ENCODE measurements at regions not wholly inside any gene's neighbourhood (a gene's known extent, or its start where the extent isn't known, plus 50 kb on each side); places are given as distances from the start of the nearest gene placed in this dataset.
A peak's percentile ranks its signal among the peaks of the same experiment; 100 is the strongest.
"Not testable (repeated sequence)": the region's sequence is repeated elsewhere in the genome, so short reads cannot be mapped to it uniquely, and the experiment has no call there.

- FAIRE-seq: peak; percentile 95
Measured at GRCh38 chr1:208475951-208476845, 232.0 kb upstream of the PLXNA2 start.

- FAIRE-seq: no peak
Measured at GRCh38 chr1:208476846-208477170, 232.6 kb upstream of the PLXNA2 start.

- FAIRE-seq: no peak
Measured at GRCh38 chr1:208479435-208479834, 235.3 kb upstream of the PLXNA2 start.

GRCh38 chr1:208485512-208485911, 241.3 kb upstream of the PLXNA2 start:
- FAIRE-seq: no peak

GRCh38 chr1:208486677-208487076, 242.5 kb upstream of the PLXNA2 start:
- no peak for FAIRE-seq

- FAIRE-seq: not testable (repeated sequence)
Measured at GRCh38 chr1:208488432-208488831, 244.2 kb upstream of the PLXNA2 start.

- FAIRE-seq: no peak
Measured at GRCh38 chr1:208496467-208497371, 252.5 kb upstream of the PLXNA2 start.

- FAIRE-seq: no peak
Measured at GRCh38 chr1:208497866-208498541, 253.8 kb upstream of the PLXNA2 start.

GRCh38 chr1:208499026-208499425, 254.8 kb upstream of the PLXNA2 start:
- no peak for FAIRE-seq

GRCh38 chr1:208499601-208500000, 255.4 kb upstream of the PLXNA2 start:
- FAIRE-seq: no peak

GRCh38 chr1:208500375-208500774, 256.2 kb upstream of the PLXNA2 start:
- FAIRE-seq: no peak

- no peak for FAIRE-seq
Measured at GRCh38 chr1:208501542-208501941, 257.4 kb upstream of the PLXNA2 start.

- FAIRE-seq: no peak
Measured at GRCh38 chr1:208503787-208504186, 259.6 kb upstream of the PLXNA2 start.

- peak; percentile 94 for FAIRE-seq
Measured at GRCh38 chr1:208506812-208507211, 262.6 kb upstream of the PLXNA2 start.

- no peak for FAIRE-seq
Measured at GRCh38 chr1:208509072-208509471, 264.9 kb upstream of the PLXNA2 start.

GRCh38 chr1:208510192-208510952, 266.2 kb upstream of the PLXNA2 start:
- FAIRE-seq: no peak

- FAIRE-seq: no peak
Measured at GRCh38 chr1:208511242-208511860, 267.2 kb upstream of the PLXNA2 start.

- FAIRE-seq: no peak
Measured at GRCh38 chr1:208513799-208514198, 269.6 kb upstream of the PLXNA2 start.

GRCh38 chr1:208515129-208515528, 270.9 kb upstream of the PLXNA2 start:
- no peak for FAIRE-seq

GRCh38 chr1:208516780-208517179, 272.6 kb upstream of the PLXNA2 start:
- no peak for FAIRE-seq

GRCh38 chr1:208520438-208521099, 276.4 kb upstream of the PLXNA2 start:
- FAIRE-seq: no peak
